A204.1 (cell line): ENCODE measurements at regions not wholly inside any gene's neighbourhood (a gene's known extent, or its start where the extent isn't known, plus 50 kb on each side); places are given as distances from the start of the nearest gene placed in this dataset.
"Not testable (repeated sequence)": the region's sequence is repeated elsewhere in the genome, so short reads cannot be mapped to it uniquely, and the experiment has no call there.

Experiments
- FAIRE-seq: peaks from 2 replicates; lab custom pipeline; 2012; peaks lifted over from hg19 to GRCh38; lab: Jason Lieb, UNC

- not testable (repeated sequence) for FAIRE-seq
Measured at GRCh38 chr13:58504202-58504700, 872.7 kb downstream of the PCDH17 start.

GRCh38 chr13:58505262-58505920, 873.8 kb downstream of the PCDH17 start:
- FAIRE-seq: not testable (repeated sequence)

- no peak for FAIRE-seq
Measured at GRCh38 chr13:58528351-58528750, 896.8 kb downstream of the PCDH17 start.

- FAIRE-seq: no peak
Measured at GRCh38 chr13:58531614-58532013, 900.1 kb downstream of the PCDH17 start.

- FAIRE-seq: no peak
Measured at GRCh38 chr13:58542530-58542929, 911.0 kb downstream of the PCDH17 start.

- no peak for FAIRE-seq
Measured at GRCh38 chr13:58547419-58547818, 915.9 kb downstream of the PCDH17 start.

- no peak for FAIRE-seq
Measured at GRCh38 chr13:58566176-58566575, 934.6 kb downstream of the PCDH17 start.

- no peak for FAIRE-seq
Measured at GRCh38 chr13:58573743-58574142, 942.2 kb downstream of the PCDH17 start.

GRCh38 chr13:58574791-58575190, 943.2 kb downstream of the PCDH17 start:
- FAIRE-seq: no peak

GRCh38 chr13:58579468-58579867, 947.9 kb downstream of the PCDH17 start:
- FAIRE-seq: no peak

GRCh38 chr13:58583966-58584365, 952.4 kb downstream of the PCDH17 start:
- no peak for FAIRE-seq

- FAIRE-seq: no peak
Measured at GRCh38 chr13:58584610-58585009, 953.1 kb downstream of the PCDH17 start.

- FAIRE-seq: no peak
Measured at GRCh38 chr13:58587183-58587582, 955.6 kb downstream of the PCDH17 start.

GRCh38 chr13:58592052-58592451, 960.5 kb downstream of the PCDH17 start:
- FAIRE-seq: no peak

- FAIRE-seq: no peak
Measured at GRCh38 chr13:58592786-58593185, 961.2 kb downstream of the PCDH17 start.

GRCh38 chr13:58594747-58595600, 963.4 kb downstream of the PCDH17 start:
- FAIRE-seq: no peak

- FAIRE-seq: no peak
Measured at GRCh38 chr13:58597552-58597951, 966.0 kb downstream of the PCDH17 start.

- FAIRE-seq: no peak
Measured at GRCh38 chr13:58598241-58598640, 966.7 kb downstream of the PCDH17 start.

- no peak for FAIRE-seq
Measured at GRCh38 chr13:58611117-58611516, 979.6 kb downstream of the PCDH17 start.

GRCh38 chr13:58617880-58618665, 986.5 kb downstream of the PCDH17 start:
- FAIRE-seq: no peak

- no peak for FAIRE-seq
Measured at GRCh38 chr13:58619396-58620113, 988.0 kb downstream of the PCDH17 start.

GRCh38 chr13:58620176-58620575, 988.6 kb downstream of the PCDH17 start:
- FAIRE-seq: no peak
